LNCAP (cell line): ENCODE measurements at regions not wholly inside any gene's neighbourhood (a gene's known extent, or its start where the extent isn't known, plus 50 kb on each side); places are given as distances from the start of the nearest gene placed in this dataset.

Source experiments
- CTCF ChIP-seq: fragments of 450-650 bp; IDR thresholded peaks from 2 replicates; pipeline ENCODE4 v1.5.1; 2017; ENCODE audit warnings: mild to moderate bottlenecking

- TF ChIP-seq CTCF = no peak
Observed at GRCh38 chr6:120945905-120946594, 388.2 kb downstream of the TBC1D32 start.

- no peak for TF ChIP-seq CTCF
Observed at GRCh38 chr6:120938876-120939472, 395.3 kb downstream of the TBC1D32 start.

GRCh38 chr6:120938164-120938875 is 396.0 kb downstream of the TBC1D32 start:
- no peak for TF ChIP-seq CTCF

GRCh38 chr6:120935908-120936307 is 398.4 kb downstream of the TBC1D32 start:
- TF ChIP-seq CTCF = no peak

- TF ChIP-seq CTCF = no peak
Observed at GRCh38 chr6:120935016-120935415, 399.3 kb downstream of the TBC1D32 start.

- TF ChIP-seq CTCF = no peak
Observed at GRCh38 chr6:120924214-120924613, 410.1 kb downstream of the TBC1D32 start.

- no peak for TF ChIP-seq CTCF
Observed at GRCh38 chr6:120918137-120918536, 416.1 kb downstream of the TBC1D32 start.
